AG20443 (cell line): ENCODE measurements at regions not wholly inside any gene's neighbourhood (a gene's known extent, or its start where the extent isn't known, plus 50 kb on each side); places are given as distances from the start of the nearest gene placed in this dataset.

Source experiments
- DNase-seq: peaks from one replicate; pipeline ENCODE4 v3.0.0; 2012; ENCODE audit warnings: low spot score, mixed read lengths

GRCh38 chr2:71777946-71778345, 324.6 kb downstream of the DYSF start:
- DNase-seq = no peak

- DNase-seq = no peak
Measured at GRCh38 chr2:71776227-71776626, 322.9 kb downstream of the DYSF start.

GRCh38 chr2:71773218-71773617, 319.9 kb downstream of the DYSF start:
- DNase-seq = no peak

GRCh38 chr2:71772510-71773172, 319.3 kb downstream of the DYSF start:
- no peak for DNase-seq

GRCh38 chr2:71767663-71768062, 314.3 kb downstream of the DYSF start:
- no peak for DNase-seq

GRCh38 chr2:71759060-71759459, 305.7 kb downstream of the DYSF start:
- no peak for DNase-seq

- DNase-seq = no peak
Measured at GRCh38 chr2:71757351-71757750, 304.0 kb downstream of the DYSF start.

GRCh38 chr2:71756280-71756906, 303.0 kb downstream of the DYSF start:
- peak; percentile 67 for DNase-seq

GRCh38 chr2:71751590-71751989, 298.2 kb downstream of the DYSF start:
- DNase-seq = no peak

GRCh38 chr2:71749671-71750101, 296.3 kb downstream of the DYSF start:
- DNase-seq = peak; percentile 40

- peak; percentile 76 for DNase-seq
Measured at GRCh38 chr2:71748227-71748626, 294.9 kb downstream of the DYSF start.

- no peak for DNase-seq
Measured at GRCh38 chr2:71747559-71747958, 294.2 kb downstream of the DYSF start.

- DNase-seq = peak; percentile 83
Measured at GRCh38 chr2:71746946-71747501, 293.7 kb downstream of the DYSF start.

- DNase-seq = no peak
Measured at GRCh38 chr2:71744781-71745180, 291.4 kb downstream of the DYSF start.

- no peak for DNase-seq
Measured at GRCh38 chr2:71743995-71744675, 290.8 kb downstream of the DYSF start.

- peak; percentile 88 for DNase-seq
Measured at GRCh38 chr2:71742953-71743601, 289.7 kb downstream of the DYSF start.

- no peak for DNase-seq
Measured at GRCh38 chr2:71736986-71737385, 283.6 kb downstream of the DYSF start.

- DNase-seq = no peak
Measured at GRCh38 chr2:71736091-71736861, 282.9 kb downstream of the DYSF start.
